ENCODE measurements at regions not wholly inside any gene's neighbourhood (a gene's known extent, or its start where the extent isn't known, plus 50 kb on each side); places are given as distances from the start of the nearest gene placed in this dataset.

GRCh38 chr3:193869221-193870201 is 266.4 kb upstream of the HES1 start (continued):
- TF ChIP-seq CTCF (IDR thresholded peaks at IDR 0.05; ENCODE audit: control extremely low read depth in 1 of 3, insufficient read depth in 1 of 3, low read depth in 1 of 3, low read length in 3 of 3) (no peak), CREB1 (IDR thresholded peaks at IDR 0.05) (peak; percentile 27; the same call in 1 of the 2 replicates), SAP30 (IDR thresholded peaks at IDR 0.05; ENCODE audit: insufficient read depth, insufficient replicate concordance, low read length) (no peak), RNF2 (IDR thresholded peaks at IDR 0.05; ENCODE audit: borderline replicate concordance, low read depth, low read length, missing control alignments, poor library complexity, severe bottlenecking) (no peak), SRF (IDR thresholded peaks at IDR 0.05; ENCODE audit: low read depth, low read length) (no peak), RBBP5 (IDR thresholded peaks at IDR 0.05; ENCODE audit: borderline replicate concordance, low read depth, low read length) (0 out of 2 replicates have a peak, but pooled peaks have one; percentile 27), GTF2F1 (IDR thresholded peaks at IDR 0.05; ENCODE audit: borderline replicate concordance, low read depth, low read length) (no peak), ZNF274 (IDR thresholded peaks at IDR 0.05; ENCODE audit: borderline replicate concordance, extremely low read depth, low read length) (no peak), CTBP2 (IDR thresholded peaks at IDR 0.05; ENCODE audit: borderline replicate concordance, insufficient read depth, insufficient read length, low read length) (peak; percentile 62), EP300 (IDR thresholded peaks at IDR 0.05; ENCODE audit: borderline replicate concordance in 1 of 2, low read depth in 2 of 2, low read length in 2 of 2) (no peak), EGR1 (IDR thresholded peaks at IDR 0.05; ENCODE audit: borderline replicate concordance, low read depth, low read length) (no peak), POLR2A (IDR thresholded peaks at IDR 0.05; ENCODE audit: control extremely low read depth in 1 of 2, low read depth in 2 of 2, low read length in 2 of 2) (no peak), CBX8 (IDR thresholded peaks at IDR 0.05; ENCODE audit: borderline replicate concordance, low read depth, low read length) (no peak), TAF7 (optimal IDR thresholded peaks at IDR 0.05; ENCODE audit: borderline replicate concordance, low read depth, low read length) (no peak)

Data from H1 (cell line).